NCI-H69 (cell line): ENCODE measurements at regions not wholly inside any gene's neighbourhood (a gene's known extent, or its start where the extent isn't known, plus 50 kb on each side); places are given as distances from the start of the nearest gene placed in this dataset.

ENCODE experiments used
- DNase-seq: peaks from one replicate; lab custom pipeline; 2025; lab: John Stamatoyannopoulos, UW

GRCh38 chr14:36245223-36245622, 68.7 kb upstream of the PTCSC3 start:
- DNase-seq, result no peak

- no peak for DNase-seq
Observed at GRCh38 chr14:36243183-36243582, 66.7 kb upstream of the PTCSC3 start.

GRCh38 chr14:36241183-36241582, 64.7 kb upstream of the PTCSC3 start:
- peak; percentile 67 for DNase-seq

GRCh38 chr14:36238666-36239363, 62.3 kb upstream of the PTCSC3 start:
- peak; percentile 18 for DNase-seq

- no peak for DNase-seq
Observed at GRCh38 chr14:36233217-36233616, 56.7 kb upstream of the PTCSC3 start.

GRCh38 chr14:36229262-36229661, 52.7 kb upstream of the PTCSC3 start:
- no peak for DNase-seq

GRCh38 chr14:36227802-36228201, 51.3 kb upstream of the PTCSC3 start:
- no peak for DNase-seq

- no peak for DNase-seq
Observed at GRCh38 chr14:36227344-36227743, 50.8 kb upstream of the PTCSC3 start.
